Mesothelial cell of epicardium (in vitro differentiated cells): ENCODE measurements at regions not wholly inside any gene's neighbourhood (a gene's known extent, or its start where the extent isn't known, plus 50 kb on each side); places are given as distances from the start of the nearest gene placed in this dataset.
A peak's percentile ranks its signal among the peaks of the same experiment; 100 is the strongest.

Source experiments
- DNase-seq, 2 experiments: peaks; one replicate each; pipeline ENCODE4 v3.0.0; 2021; ENCODE audit warnings: low spot score in 2 of 2; ENCODE audit not compliant: unreplicated experiment in 2 of 2
- H3K27ac Mint-ChIP-seq: 2 replicates; pipeline ENCODE4 v1.8.0; 2021; ENCODE audit warnings: mixed read lengths
- H3K27me3 Mint-ChIP-seq: 2 replicates; pipeline ENCODE4 v1.8.0; 2021; ENCODE audit warnings: low read depth, mixed read lengths
- H3K36me3 Mint-ChIP-seq: 2 replicates; pipeline ENCODE4 v1.8.0; 2021; ENCODE audit warnings: mixed read lengths
- H3K4me1 Mint-ChIP-seq: 2 replicates; pipeline ENCODE4 v1.8.0; 2021; ENCODE audit warnings: mixed read lengths
- H3K4me3 Mint-ChIP-seq: 2 replicates; pipeline ENCODE4 v1.8.0; 2021; ENCODE audit warnings: mild to moderate bottlenecking, moderate library complexity, mixed read lengths
- H3K9me3 Mint-ChIP-seq: 2 replicates; pipeline ENCODE4 v1.8.0; 2021; ENCODE audit warnings: mixed read lengths
- CTCF ChIP-seq: fragments of 200-600 bp; sonication (generic); IDR thresholded peaks from one replicate; pipeline ENCODE4 v1.5.0; 2021; ENCODE audit warnings: antibody characterized with exemption; ENCODE audit not compliant: unreplicated experiment

GRCh38 chr14:104244221-104245011 lies 106.0 kb downstream of the KIF26A start:
- Mint-ChIP-seq H3K9me3 (peaks cover 4% of the 10 kb centered on the region), H3K27ac (no peak overlapping the region), H3K4me1 (no peaks in the 10 kb centered on the region), H3K36me3 (no peaks in the 10 kb centered on the region), H3K27me3 (peaks cover 2% of the 10 kb centered on the region), H3K4me3 (no peak overlapping the region)
- no peak for TF ChIP-seq CTCF
- no peak for DNase-seq

GRCh38 chr14:104245075-104245474 lies 106.7 kb downstream of the KIF26A start:
- no peak for TF ChIP-seq CTCF
- H3K4me3 Mint-ChIP-seq: no peak overlapping the region
- H3K36me3 Mint-ChIP-seq: no peaks in the 10 kb centered on the region
- no peaks in the 10 kb centered on the region for H3K27me3 Mint-ChIP-seq
- no peaks in the 10 kb centered on the region for H3K4me1 Mint-ChIP-seq
- H3K27ac Mint-ChIP-seq: no peak overlapping the region
- peaks cover 4% of the 10 kb centered on the region for H3K9me3 Mint-ChIP-seq
- no peak for DNase-seq

DNA sequence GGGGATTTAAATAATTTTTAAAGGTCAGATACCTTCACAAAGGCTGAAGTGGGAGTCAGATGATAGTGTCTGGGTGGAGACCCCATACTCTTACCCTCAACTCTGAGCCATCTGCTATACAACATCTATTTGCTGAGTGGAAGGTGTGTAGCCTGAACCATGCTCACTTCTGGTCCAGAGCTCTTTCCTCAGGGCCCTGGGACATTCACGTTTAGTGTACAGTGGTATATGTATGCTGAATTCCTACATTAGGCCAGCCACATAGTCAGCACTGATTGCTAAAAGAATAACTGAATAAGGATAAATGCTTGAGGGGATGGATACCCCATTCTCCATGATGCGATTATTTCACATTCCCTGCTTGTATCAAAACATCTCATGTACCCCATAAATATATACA lies 107.3 kb downstream of the KIF26A start:
- no peak for DNase-seq
- no peak overlapping the region for H3K4me3 Mint-ChIP-seq
- no peaks in the 10 kb centered on the region for H3K27me3 Mint-ChIP-seq
- H3K36me3 Mint-ChIP-seq: no peaks in the 10 kb centered on the region
- peaks cover 4% of the 10 kb centered on the region for H3K9me3 Mint-ChIP-seq
- H3K27ac Mint-ChIP-seq: no peak overlapping the region
- no peaks in the 10 kb centered on the region for H3K4me1 Mint-ChIP-seq
- TF ChIP-seq CTCF: no peak

GRCh38 chr14:104246401-104247335 lies 108.3 kb downstream of the KIF26A start:
- H3K36me3 Mint-ChIP-seq: no peaks in the 10 kb centered on the region
- H3K4me1 Mint-ChIP-seq: no peaks in the 10 kb centered on the region
- H3K27me3 Mint-ChIP-seq: no peaks in the 10 kb centered on the region
- H3K27ac Mint-ChIP-seq: no peak overlapping the region
- no peak for DNase-seq
- TF ChIP-seq CTCF: no peak
- no peak overlapping the region for H3K4me3 Mint-ChIP-seq
- peaks cover 4% of the 10 kb centered on the region for H3K9me3 Mint-ChIP-seq

- DNase-seq: no peak
- Mint-ChIP-seq H3K4me3 (no peak overlapping the region), H3K27me3 (no peaks in the 10 kb centered on the region), H3K9me3 (no peaks in the 10 kb centered on the region), H3K36me3 (no peaks in the 10 kb centered on the region), H3K27ac (peak overlapping the region; percentile 43), H3K4me1 (no peaks in the 10 kb centered on the region)
- TF ChIP-seq CTCF: no peak
Measured at GRCh38 chr14:104247336-104248202, 109.2 kb downstream of the KIF26A start.
